Nephron progenitor cell (in vitro differentiated cells): ENCODE measurements at regions not wholly inside any gene's neighbourhood (a gene's known extent, or its start where the extent isn't known, plus 50 kb on each side); places are given as distances from the start of the nearest gene placed in this dataset.

ENCODE experiments used
- DNase-seq: peaks from one replicate; pipeline ENCODE4 v3.0.0; 2021
- H3K27ac Mint-ChIP-seq: 2 replicates; pipeline ENCODE4 v1.8.0; 2021; ENCODE audit warnings: mild to moderate bottlenecking, moderate library complexity, mixed read lengths
- H3K27me3 Mint-ChIP-seq: 2 replicates; pipeline ENCODE4 v1.8.0; 2021; ENCODE audit warnings: mild to moderate bottlenecking, low read depth, mixed read lengths; ENCODE audit not compliant: poor library complexity
- H3K36me3 Mint-ChIP-seq: 2 replicates; pipeline ENCODE4 v1.8.0; 2021; ENCODE audit warnings: low read depth, mixed read lengths
- H3K4me1 Mint-ChIP-seq: 2 replicates; pipeline ENCODE4 v1.8.0; 2021; ENCODE audit warnings: mixed read lengths
- H3K4me3 Mint-ChIP-seq: 2 replicates; pipeline ENCODE4 v1.8.0; 2021; ENCODE audit warnings: mild to moderate bottlenecking, moderate library complexity, mixed read lengths
- H3K9me3 Mint-ChIP-seq: 2 replicates; pipeline ENCODE4 v1.8.0; 2021; ENCODE audit warnings: mild to moderate bottlenecking, moderate library complexity, mixed read lengths
- TF ChIP-seq, protein P1 (sequence below): fragments of 200-600 bp; sonication (generic); IDR thresholded peaks from 2 replicates; pipeline ENCODE4 v1.5.0; 2021; ENCODE audit warnings: antibody characterized with exemption

- no peak overlapping the region for H3K4me3 Mint-ChIP-seq
- no peaks in the 10 kb centered on the region for H3K36me3 Mint-ChIP-seq
- peak; percentile 51 for DNase-seq
- H3K9me3 Mint-ChIP-seq, result peaks cover 5% of the 10 kb centered on the region
- TF ChIP-seq, protein P1, sequence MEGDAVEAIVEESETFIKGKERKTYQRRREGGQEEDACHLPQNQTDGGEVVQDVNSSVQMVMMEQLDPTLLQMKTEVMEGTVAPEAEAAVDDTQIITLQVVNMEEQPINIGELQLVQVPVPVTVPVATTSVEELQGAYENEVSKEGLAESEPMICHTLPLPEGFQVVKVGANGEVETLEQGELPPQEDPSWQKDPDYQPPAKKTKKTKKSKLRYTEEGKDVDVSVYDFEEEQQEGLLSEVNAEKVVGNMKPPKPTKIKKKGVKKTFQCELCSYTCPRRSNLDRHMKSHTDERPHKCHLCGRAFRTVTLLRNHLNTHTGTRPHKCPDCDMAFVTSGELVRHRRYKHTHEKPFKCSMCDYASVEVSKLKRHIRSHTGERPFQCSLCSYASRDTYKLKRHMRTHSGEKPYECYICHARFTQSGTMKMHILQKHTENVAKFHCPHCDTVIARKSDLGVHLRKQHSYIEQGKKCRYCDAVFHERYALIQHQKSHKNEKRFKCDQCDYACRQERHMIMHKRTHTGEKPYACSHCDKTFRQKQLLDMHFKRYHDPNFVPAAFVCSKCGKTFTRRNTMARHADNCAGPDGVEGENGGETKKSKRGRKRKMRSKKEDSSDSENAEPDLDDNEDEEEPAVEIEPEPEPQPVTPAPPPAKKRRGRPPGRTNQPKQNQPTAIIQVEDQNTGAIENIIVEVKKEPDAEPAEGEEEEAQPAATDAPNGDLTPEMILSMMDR, result no peak
- H3K27me3 Mint-ChIP-seq, result no peaks in the 10 kb centered on the region
- H3K27ac Mint-ChIP-seq, result no peak overlapping the region
- peaks cover 13% of the 10 kb centered on the region for H3K4me1 Mint-ChIP-seq
Measured at GRCh38 chr3:127396473-127396872, 108.6 kb upstream of the PRR20G start.

GRCh38 chr3:127395663-127396355 is 108.0 kb upstream of the PRR20G start:
- no peak for DNase-seq
- H3K4me1 Mint-ChIP-seq, result peaks cover 13% of the 10 kb centered on the region
- H3K4me3 Mint-ChIP-seq, result no peak overlapping the region
- no peak overlapping the region for H3K27ac Mint-ChIP-seq
- no peaks in the 10 kb centered on the region for H3K36me3 Mint-ChIP-seq
- no peaks in the 10 kb centered on the region for H3K27me3 Mint-ChIP-seq
- TF ChIP-seq, protein P1, result no peak
- H3K9me3 Mint-ChIP-seq, result peaks cover 5% of the 10 kb centered on the region

DNA sequence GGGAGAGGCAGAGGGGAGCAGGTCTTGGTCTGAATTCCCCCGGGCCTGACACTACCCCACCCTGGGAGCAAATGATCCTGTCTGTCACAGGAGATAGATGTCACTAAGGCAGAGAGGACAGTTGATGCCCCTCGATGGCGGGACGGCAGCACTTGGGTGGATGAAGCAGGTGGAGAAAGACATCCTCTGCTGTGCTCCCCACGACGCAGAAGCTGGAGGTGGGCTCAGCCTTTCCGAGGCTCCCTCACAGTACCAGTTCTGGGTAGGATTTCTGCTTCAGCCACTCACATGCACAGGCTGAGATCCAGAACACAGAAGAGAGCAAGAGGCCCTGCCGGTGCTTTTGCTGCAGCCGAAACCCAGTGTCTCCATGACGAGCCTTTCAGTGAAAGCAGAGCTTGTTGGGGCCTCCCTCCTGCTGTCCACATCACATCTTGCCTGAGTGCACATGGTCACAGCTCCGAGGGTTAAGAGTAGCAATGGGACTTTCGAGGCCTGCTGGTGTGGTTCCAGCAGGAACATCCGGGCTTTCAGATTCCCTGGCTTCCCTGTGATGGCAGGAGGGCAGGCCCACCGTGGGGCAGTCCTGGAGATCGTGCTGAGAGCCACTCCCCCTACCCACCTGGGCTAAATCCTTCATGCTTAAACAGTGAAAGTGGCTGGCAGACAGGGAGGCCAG is 107.3 kb upstream of the PRR20G start:
- Mint-ChIP-seq H3K27me3 (no peaks in the 10 kb centered on the region), H3K36me3 (no peaks in the 10 kb centered on the region), H3K9me3 (no peaks in the 10 kb centered on the region), H3K4me1 (peaks cover 13% of the 10 kb centered on the region), H3K27ac (no peak overlapping the region), H3K4me3 (no peak overlapping the region)
- DNase-seq, result no peak
- TF ChIP-seq, protein P1, result no peak

DNA sequence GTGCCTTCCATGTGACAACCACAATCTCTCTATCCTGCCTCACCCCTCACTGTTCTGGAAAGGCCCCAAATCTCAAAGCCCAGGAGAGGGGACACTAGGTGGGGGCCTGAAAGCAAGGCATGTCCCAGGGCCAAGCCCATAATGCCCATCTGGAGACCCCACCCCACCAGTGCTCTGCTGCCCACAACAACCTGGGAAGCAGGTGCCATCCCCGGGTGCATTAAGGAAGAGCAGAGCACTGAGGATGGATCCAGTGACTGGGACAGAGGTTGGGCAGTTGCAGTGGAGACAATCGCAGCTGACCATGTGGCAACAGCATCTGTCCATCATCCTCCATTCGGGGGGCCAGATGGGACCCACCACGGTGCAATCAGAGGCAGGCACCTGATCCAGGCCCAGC is 106.2 kb upstream of the PRR20G start:
- H3K27me3 Mint-ChIP-seq, result no peaks in the 10 kb centered on the region
- H3K9me3 Mint-ChIP-seq, result no peaks in the 10 kb centered on the region
- no peak overlapping the region for H3K4me3 Mint-ChIP-seq
- no peak for DNase-seq
- TF ChIP-seq, protein P1, result no peak
- H3K27ac Mint-ChIP-seq, result no peak overlapping the region
- H3K36me3 Mint-ChIP-seq, result no peaks in the 10 kb centered on the region
- H3K4me1 Mint-ChIP-seq, result peaks cover 13% of the 10 kb centered on the region

DNA sequence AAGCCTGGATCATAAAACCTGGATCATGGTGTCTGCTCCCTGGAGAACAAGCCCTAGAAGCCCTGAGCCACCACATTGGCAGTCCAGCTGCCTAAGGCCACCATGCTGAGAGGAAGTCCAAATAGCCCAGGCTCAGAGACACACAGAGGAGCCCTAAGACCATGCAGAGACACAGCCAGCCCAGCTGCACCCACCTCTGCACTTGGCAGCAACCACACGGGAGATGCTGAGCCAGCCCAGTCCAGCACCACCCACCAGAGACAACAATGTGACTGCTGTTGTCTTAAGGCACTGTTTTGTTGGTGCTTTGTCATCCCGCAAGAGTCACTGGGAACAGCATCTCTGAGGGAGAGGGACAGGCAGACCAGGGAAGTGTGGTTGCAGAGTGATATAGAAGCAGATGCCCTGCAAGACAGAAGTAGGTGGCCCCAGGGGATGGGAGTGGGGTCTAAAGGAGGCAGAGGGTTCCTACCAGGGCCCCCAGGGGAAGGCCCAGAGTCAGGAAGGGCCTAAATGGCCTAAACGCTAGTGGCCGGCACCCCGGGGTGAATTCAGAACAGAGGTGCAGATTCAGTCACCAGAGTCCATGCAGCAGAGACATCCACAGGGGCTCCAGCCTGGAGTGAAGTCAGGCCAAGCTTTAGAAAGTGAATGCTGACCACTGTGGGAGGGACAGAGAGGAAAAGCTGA is 105.4 kb upstream of the PRR20G start:
- Mint-ChIP-seq H3K4me1 (peaks cover 13% of the 10 kb centered on the region), H3K27ac (no peak overlapping the region), H3K9me3 (no peaks in the 10 kb centered on the region), H3K4me3 (no peak overlapping the region), H3K27me3 (no peaks in the 10 kb centered on the region), H3K36me3 (no peaks in the 10 kb centered on the region)
- no peak for DNase-seq
- TF ChIP-seq, protein P1, result no peak
